Body of pancreas (tissue), 4 donors: ENCODE measurements at regions not wholly inside any gene's neighbourhood (a gene's known extent, or its start where the extent isn't known, plus 50 kb on each side); places are given as distances from the start of the nearest gene placed in this dataset.
A peak's percentile ranks its signal among the peaks of the same experiment; 100 is the strongest.

ENCODE experiments used
- ATAC-seq: fragments of 150-250 bp; one replicate; pipeline ENCODE4 v1.9.1; 2016
- DNase-seq, 4 donors: peaks; one replicate each; pipeline ENCODE4 v3.0.0-alpha.2; 2019
- H3K27ac ChIP-seq, 4 donors: fragments of 200-600 bp; sonication (generic); 1 replicate in 3 of 4; 2 replicates in 1 of 4; pipeline versions ENCODE4 v1.5.1 to v1.6.1; 2016 to 2019; ENCODE audit warnings: mild to moderate bottlenecking in 1 of 4, mixed read lengths in 1 of 4, moderate library complexity in 1 of 4
- H3K27me3 ChIP-seq, 2 donors: fragments of 200-600 bp; sonication (generic); one replicate each; pipeline ENCODE4 v1.6.0; 2016; ENCODE audit warnings: mild to moderate bottlenecking in 1 of 2
- H3K36me3 ChIP-seq, 2 donors: fragments of 200-600 bp; sonication (generic); replicated peaks in 1 of 2; 2 replicates each; pipeline ENCODE4 v1.5.1; 2016; ENCODE audit warnings: low read depth in 2 of 2; ENCODE audit not compliant: insufficient read depth in 1 of 2
- H3K4me1 ChIP-seq: fragments of 200-600 bp; sonication (generic); one replicate; pipeline ENCODE4 v1.6.0; 2016
- H3K4me3 ChIP-seq, 2 donors: fragments of 200-600 bp; sonication (generic); 1 replicate in 1 of 2; 2 replicates in 1 of 2; pipeline ENCODE4 v1.5.1; 2016 to 2019
- H3K9me3 ChIP-seq, 3 donors: fragments of 200-600 bp; sonication (generic); 1 replicate in 2 of 3; 2 replicates in 1 of 3; pipeline ENCODE4 v1.5.1; 2016
- POLR2A ChIP-seq, 3 donors: fragments of 450-650 bp; IDR thresholded peaks; one replicate each; pipeline ENCODE4 v1.6.1; 2016; ENCODE audit warnings: antibody characterized with exemption in 3 of 3, mild to moderate bottlenecking in 2 of 3
- WGBS, 2 donors: methylation state at CpG; one replicate each; pipeline ENCODE4 v1.1.5; 2017; 5-methylcytosine and 5-hydroxymethylcytosine counted together
- intact Hi-C: fragments of 100-400 bp; cut with DNase I; formaldehyde crosslinking; loops from one replicate; pipeline ENCODE4 v1.15.1; 2023
- TF ChIP-seq, protein P1 (sequence below), 7 experiments: fragments of 450-650 bp in 4 of 7; fragments of 200-600 bp in 3 of 7; sonication (generic) in 3 of 7; IDR thresholded peaks; one replicate each; pipeline ENCODE4 v1.5.1; 2016 to 2019; ENCODE audit warnings: antibody characterized with exemption in 7 of 7

- intact Hi-C loops, result loop anchor here (10.0 kb wide), 1 partner anchor 721 kb away; no protein-coding TSS in a partner anchor
- Histone ChIP-seq H3K4me1 (peaks cover 5% of the 10 kb centered on the region), H3K27me3 (peaks cover 0 to 13% of the 10 kb centered on the region in 2 donors), H3K36me3 (no peaks in the 10 kb centered on the region), H3K9me3 (no peaks in the 10 kb centered on the region), H3K27ac (no peak overlapping the region), H3K4me3 (no peak overlapping the region)
- WGBS, 2 donors, result 12 to 53% methylated on average over 4 to 20 of the region's 20 CpGs
- peak; percentile 66 for ATAC-seq
- peak; percentile 58 to 76 (median 66) for DNase-seq
- TF ChIP-seq, protein P1, sequence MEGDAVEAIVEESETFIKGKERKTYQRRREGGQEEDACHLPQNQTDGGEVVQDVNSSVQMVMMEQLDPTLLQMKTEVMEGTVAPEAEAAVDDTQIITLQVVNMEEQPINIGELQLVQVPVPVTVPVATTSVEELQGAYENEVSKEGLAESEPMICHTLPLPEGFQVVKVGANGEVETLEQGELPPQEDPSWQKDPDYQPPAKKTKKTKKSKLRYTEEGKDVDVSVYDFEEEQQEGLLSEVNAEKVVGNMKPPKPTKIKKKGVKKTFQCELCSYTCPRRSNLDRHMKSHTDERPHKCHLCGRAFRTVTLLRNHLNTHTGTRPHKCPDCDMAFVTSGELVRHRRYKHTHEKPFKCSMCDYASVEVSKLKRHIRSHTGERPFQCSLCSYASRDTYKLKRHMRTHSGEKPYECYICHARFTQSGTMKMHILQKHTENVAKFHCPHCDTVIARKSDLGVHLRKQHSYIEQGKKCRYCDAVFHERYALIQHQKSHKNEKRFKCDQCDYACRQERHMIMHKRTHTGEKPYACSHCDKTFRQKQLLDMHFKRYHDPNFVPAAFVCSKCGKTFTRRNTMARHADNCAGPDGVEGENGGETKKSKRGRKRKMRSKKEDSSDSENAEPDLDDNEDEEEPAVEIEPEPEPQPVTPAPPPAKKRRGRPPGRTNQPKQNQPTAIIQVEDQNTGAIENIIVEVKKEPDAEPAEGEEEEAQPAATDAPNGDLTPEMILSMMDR (IDR thresholded peaks at IDR 0.05), result peak; percentile 81 to 97 (median 91)
- no peak for TF ChIP-seq POLR2A (IDR thresholded peaks at IDR 0.05)
Measured at GRCh38 chr22:49305214-49305965, 522.3 kb downstream of the BRD1 start.

DNA sequence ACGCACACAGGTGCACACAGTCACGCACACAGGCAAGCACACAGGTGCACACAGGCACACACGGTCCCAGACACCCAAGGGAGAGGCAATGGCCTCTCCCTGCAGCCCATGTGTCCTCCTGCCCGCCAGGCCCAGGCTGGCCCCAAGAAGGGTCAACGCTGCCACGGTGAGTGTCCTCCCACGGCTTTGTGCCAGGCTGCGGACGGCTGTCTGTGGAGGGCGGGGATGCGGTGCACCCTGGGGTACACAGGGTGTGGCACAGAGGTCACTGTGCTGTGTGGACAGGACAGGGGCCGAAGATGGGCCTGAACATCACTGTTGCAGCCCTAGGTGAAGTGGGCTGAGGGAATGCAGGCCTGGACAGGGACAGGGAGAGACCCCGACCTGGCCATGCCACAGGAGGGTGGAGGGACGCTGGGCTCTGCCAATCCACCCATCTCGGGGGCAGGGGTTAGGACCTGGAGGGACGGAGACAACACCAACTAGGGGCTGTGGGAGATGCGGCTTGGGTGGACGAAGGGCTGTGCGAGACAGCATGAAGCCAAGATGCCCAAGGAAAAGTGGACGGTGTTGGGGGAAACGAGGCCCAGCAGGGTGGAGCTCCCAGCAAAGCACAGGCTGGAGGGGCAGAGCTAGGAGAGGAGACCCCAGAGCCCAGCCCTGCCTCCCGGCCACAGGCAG is 523.8 kb downstream of the BRD1 start:
- DNase-seq, result peak in 1 of 4 donors; percentile 5
- ATAC-seq, result no peak
- Histone ChIP-seq H3K36me3 (no peaks in the 10 kb centered on the region), H3K27ac (no peak overlapping the region), H3K27me3 (peaks cover 0 to 13% of the 10 kb centered on the region in 2 donors), H3K4me3 (no peak overlapping the region), H3K4me1 (peaks cover 5% of the 10 kb centered on the region), H3K9me3 (no peaks in the 10 kb centered on the region)
- TF ChIP-seq, protein P1 (IDR thresholded peaks at IDR 0.05), result no peak
- TF ChIP-seq POLR2A (IDR thresholded peaks at IDR 0.05), result no peak
- intact Hi-C loops, result loop anchor here (5.0 to 10.0 kb wide), 2 partner anchors 257 to 719 kb away; no protein-coding TSS in a partner anchor
- WGBS, 2 donors, result 66 to 71% methylated on average over 18 to 20 of the region's 22 CpGs

GRCh38 chr22:49303061-49303735 is 524.5 kb downstream of the BRD1 start:
- ATAC-seq (no peak), DNase-seq (no peak)
- Histone ChIP-seq H3K36me3 (no peaks in the 10 kb centered on the region), H3K4me3 (no peak overlapping the region), H3K4me1 (peaks cover 5% of the 10 kb centered on the region), H3K9me3 (no peaks in the 10 kb centered on the region), H3K27ac (no peak overlapping the region), H3K27me3 (peaks cover 0 to 13% of the 10 kb centered on the region in 2 donors)
- TF ChIP-seq, protein P1 (IDR thresholded peaks at IDR 0.05), result no peak
- TF ChIP-seq POLR2A (IDR thresholded peaks at IDR 0.05), result no peak
- WGBS, 2 donors, result 63 to 64% methylated on average over 15 to 17 of the region's 17 CpGs
- intact Hi-C loops, result loop anchor here (5.0 to 10.0 kb wide), 2 partner anchors 256 to 718 kb away; no protein-coding TSS in a partner anchor

GRCh38 chr22:49302530-49302929 is 525.1 kb downstream of the BRD1 start:
- intact Hi-C loops, result loop anchor here (5.0 to 10.0 kb wide), 2 partner anchors 255 to 718 kb away; no protein-coding TSS in a partner anchor
- Histone ChIP-seq H3K9me3 (no peaks in the 10 kb centered on the region), H3K27me3 (peaks cover 0 to 13% of the 10 kb centered on the region in 2 donors), H3K4me1 (peaks cover 5% of the 10 kb centered on the region), H3K4me3 (no peak overlapping the region), H3K27ac (no peak overlapping the region), H3K36me3 (no peaks in the 10 kb centered on the region)
- WGBS, 2 donors, result 72 to 81% methylated on average over 16 to 31 of the region's 31 CpGs
- TF ChIP-seq, protein P1 (IDR thresholded peaks at IDR 0.05), result no peak
- TF ChIP-seq POLR2A (IDR thresholded peaks at IDR 0.05), result no peak
- DNase-seq, result peak in 1 of 4 donors; percentile 4
- no peak for ATAC-seq
